ENCODE measurements at regions not wholly inside any gene's neighbourhood (a gene's known extent, or its start where the extent isn't known, plus 50 kb on each side); places are given as distances from the start of the nearest gene placed in this dataset.

DNA sequence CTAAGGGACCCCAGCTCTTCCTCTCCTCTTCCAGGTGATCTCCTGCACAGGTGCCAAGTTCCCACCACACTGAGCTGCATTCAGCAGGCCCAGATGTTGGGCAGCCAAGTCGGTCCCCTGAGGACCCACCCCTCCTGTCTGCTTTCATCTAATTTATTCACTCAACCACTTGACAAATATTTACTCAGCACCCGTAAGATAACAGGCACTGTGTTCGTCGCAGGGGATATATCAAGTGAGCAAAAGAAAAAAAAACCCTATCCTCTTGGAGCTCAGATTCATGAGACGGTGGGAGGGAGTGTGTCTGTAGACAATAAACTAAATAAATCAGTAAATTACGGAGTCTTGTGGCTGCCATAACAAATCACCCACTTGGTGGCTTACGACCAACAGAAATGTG lies 143.6 kb downstream of the MRPL14 start:
- no peaks in the 10 kb centered on the region for H3K27me3 ChIP-seq (ENCODE audit: insufficient read depth, low read length)
- no peaks in the 10 kb centered on the region for H3K36me3 Mint-ChIP-seq (ENCODE audit: insufficient read depth in 1 of 3, low read depth in 3 of 3)
- H3K79me1 ChIP-seq (ENCODE audit: insufficient read depth, low read depth, low read length, poor library complexity, severe bottlenecking) = no peaks in the 10 kb centered on the region
- WGBS (ENCODE audit: extremely low coverage, insufficient read length, low lambda C conversion rate) = no CpG with 5 or more reads among the region's 7 CpGs
- H3K56ac ChIP-seq (ENCODE audit: insufficient read length, low read depth, low read length) = no peak overlapping the region
- H2BK120ac ChIP-seq (ENCODE audit: low read depth, low read length, poor library complexity, severe bottlenecking) = no peak overlapping the region
- H3K4me3 Mint-ChIP-seq = no peak overlapping the region
- H3K9me3 ChIP-seq (ENCODE audit: control insufficient read depth, low read depth, low read length) = no peaks in the 10 kb centered on the region
- H4K91ac ChIP-seq (ENCODE audit: insufficient read length, low read depth, low read length) = no peak overlapping the region
- H4K8ac ChIP-seq (replicated peaks; ENCODE audit: insufficient read length, low read depth, low read length) = no peak overlapping the region
- H3K18ac ChIP-seq (ENCODE audit: insufficient read length, low read depth, low read length) = no peak overlapping the region
- DNase-seq = no peak
- H3K4ac ChIP-seq (ENCODE audit: low read depth, low read length) = no peak overlapping the region
- H3K23me2 ChIP-seq (ENCODE audit: insufficient read length, low read depth, low read length, poor library complexity, severe bottlenecking) = no peaks in the 10 kb centered on the region
- no peaks in the 10 kb centered on the region for H3K4me1 ChIP-seq (ENCODE audit: insufficient read depth, low read length)
- no peak overlapping the region for H3K4me2 ChIP-seq (ENCODE audit: insufficient read depth, insufficient read length, low read length)
- TF ChIP-seq, protein P1, sequence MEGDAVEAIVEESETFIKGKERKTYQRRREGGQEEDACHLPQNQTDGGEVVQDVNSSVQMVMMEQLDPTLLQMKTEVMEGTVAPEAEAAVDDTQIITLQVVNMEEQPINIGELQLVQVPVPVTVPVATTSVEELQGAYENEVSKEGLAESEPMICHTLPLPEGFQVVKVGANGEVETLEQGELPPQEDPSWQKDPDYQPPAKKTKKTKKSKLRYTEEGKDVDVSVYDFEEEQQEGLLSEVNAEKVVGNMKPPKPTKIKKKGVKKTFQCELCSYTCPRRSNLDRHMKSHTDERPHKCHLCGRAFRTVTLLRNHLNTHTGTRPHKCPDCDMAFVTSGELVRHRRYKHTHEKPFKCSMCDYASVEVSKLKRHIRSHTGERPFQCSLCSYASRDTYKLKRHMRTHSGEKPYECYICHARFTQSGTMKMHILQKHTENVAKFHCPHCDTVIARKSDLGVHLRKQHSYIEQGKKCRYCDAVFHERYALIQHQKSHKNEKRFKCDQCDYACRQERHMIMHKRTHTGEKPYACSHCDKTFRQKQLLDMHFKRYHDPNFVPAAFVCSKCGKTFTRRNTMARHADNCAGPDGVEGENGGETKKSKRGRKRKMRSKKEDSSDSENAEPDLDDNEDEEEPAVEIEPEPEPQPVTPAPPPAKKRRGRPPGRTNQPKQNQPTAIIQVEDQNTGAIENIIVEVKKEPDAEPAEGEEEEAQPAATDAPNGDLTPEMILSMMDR (conservative IDR thresholded peaks at IDR 0.05) = no peak
- no peak overlapping the region for H2AFZ ChIP-seq (ENCODE audit: low read length)
- no peak overlapping the region for H3K27ac Mint-ChIP-seq
- no peak overlapping the region for H3K23ac ChIP-seq (ENCODE audit: insufficient read length, low read depth, low read length)
- H3K14ac ChIP-seq (ENCODE audit: insufficient read depth, low read length) = no peak overlapping the region
- H4K20me1 ChIP-seq (ENCODE audit: control insufficient read depth, insufficient read depth, insufficient read length) = no peaks in the 10 kb centered on the region
- H2BK15ac ChIP-seq (ENCODE audit: low read depth, low read length) = no peak overlapping the region
- H3K9me3 Mint-ChIP-seq = no peaks in the 10 kb centered on the region; a peak in 1 of 5 replicates
- no peak overlapping the region for H2BK12ac ChIP-seq (ENCODE audit: insufficient read length, low read depth, low read length)
- no peaks in the 10 kb centered on the region for H3K79me2 ChIP-seq (ENCODE audit: insufficient read depth, low read length)
- no peak overlapping the region for H3K27ac ChIP-seq (ENCODE audit: insufficient read length, low read depth, low read length)
- no peak overlapping the region for H2BK20ac ChIP-seq (ENCODE audit: low read depth, low read length, poor library complexity, severe bottlenecking)
- no peak overlapping the region for H4K5ac ChIP-seq (ENCODE audit: insufficient read length, low read depth, low read length)
- H3K9ac ChIP-seq (ENCODE audit: extremely low read depth, insufficient read length, low read length) = no peak overlapping the region
- H3K27me3 Mint-ChIP-seq (ENCODE audit: low read depth) = peaks cover 10% of the 10 kb centered on the region
- H2AK5ac ChIP-seq (ENCODE audit: insufficient read length, low read length) = no peak overlapping the region
- no peak overlapping the region for H2BK5ac ChIP-seq (ENCODE audit: insufficient read length, low read length)
- peaks cover 15% of the 10 kb centered on the region in 2 experiments for H3K4me1 Mint-ChIP-seq
- H3T11ph ChIP-seq (ENCODE audit: low read length) = no peak overlapping the region
